ENCODE measurements at regions not wholly inside any gene's neighbourhood (a gene's known extent, or its start where the extent isn't known, plus 50 kb on each side); places are given as distances from the start of the nearest gene placed in this dataset.

DNA sequence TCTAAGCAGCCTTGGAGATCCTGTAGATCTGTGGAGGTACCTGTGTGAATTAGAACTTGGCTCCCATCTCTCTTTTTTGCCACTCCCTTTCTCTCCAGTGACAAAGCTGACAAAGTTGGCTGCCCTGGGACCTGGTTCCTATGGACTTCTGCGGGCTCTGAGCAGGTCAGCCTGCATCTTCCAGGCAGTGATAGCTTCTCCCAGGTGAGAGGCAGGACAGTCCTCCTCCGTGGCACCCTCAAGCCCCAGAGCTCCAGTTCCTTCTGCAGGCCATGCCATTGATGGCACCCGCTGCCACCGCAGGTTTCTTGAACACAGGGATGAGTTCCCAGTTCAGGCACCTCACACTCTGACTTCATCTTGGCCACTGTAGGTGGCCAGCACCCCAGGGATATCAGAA lies 73.5 kb upstream of the GRB10 start:
- TF ChIP-seq, protein P1, sequence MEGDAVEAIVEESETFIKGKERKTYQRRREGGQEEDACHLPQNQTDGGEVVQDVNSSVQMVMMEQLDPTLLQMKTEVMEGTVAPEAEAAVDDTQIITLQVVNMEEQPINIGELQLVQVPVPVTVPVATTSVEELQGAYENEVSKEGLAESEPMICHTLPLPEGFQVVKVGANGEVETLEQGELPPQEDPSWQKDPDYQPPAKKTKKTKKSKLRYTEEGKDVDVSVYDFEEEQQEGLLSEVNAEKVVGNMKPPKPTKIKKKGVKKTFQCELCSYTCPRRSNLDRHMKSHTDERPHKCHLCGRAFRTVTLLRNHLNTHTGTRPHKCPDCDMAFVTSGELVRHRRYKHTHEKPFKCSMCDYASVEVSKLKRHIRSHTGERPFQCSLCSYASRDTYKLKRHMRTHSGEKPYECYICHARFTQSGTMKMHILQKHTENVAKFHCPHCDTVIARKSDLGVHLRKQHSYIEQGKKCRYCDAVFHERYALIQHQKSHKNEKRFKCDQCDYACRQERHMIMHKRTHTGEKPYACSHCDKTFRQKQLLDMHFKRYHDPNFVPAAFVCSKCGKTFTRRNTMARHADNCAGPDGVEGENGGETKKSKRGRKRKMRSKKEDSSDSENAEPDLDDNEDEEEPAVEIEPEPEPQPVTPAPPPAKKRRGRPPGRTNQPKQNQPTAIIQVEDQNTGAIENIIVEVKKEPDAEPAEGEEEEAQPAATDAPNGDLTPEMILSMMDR (IDR thresholded peaks at IDR 0.05): no peak

DNA sequence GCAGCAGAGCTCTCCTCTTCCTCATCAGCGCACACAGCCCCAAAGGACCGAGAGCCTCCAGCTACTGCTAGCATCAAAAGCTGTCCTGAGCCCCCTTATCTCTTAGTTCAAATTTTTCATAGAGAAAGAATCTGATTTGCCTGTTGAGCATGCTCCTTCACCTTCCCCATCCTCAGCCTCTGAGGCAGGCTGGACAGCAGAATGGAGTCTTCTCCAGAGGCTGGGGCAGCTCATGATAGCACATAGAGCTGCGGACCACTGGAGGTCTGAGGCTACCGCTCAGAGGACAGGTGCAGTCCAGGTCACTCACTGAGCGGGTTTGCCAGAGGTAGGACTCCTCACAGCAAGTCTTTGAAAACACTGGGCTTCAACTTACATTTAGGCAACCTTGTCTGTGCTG lies 72.8 kb upstream of the GRB10 start:
- DNase-seq: no peak
- Mint-ChIP-seq H3K4me1 (no peaks in the 10 kb centered on the region), H3K9me3 (no peaks in the 10 kb centered on the region), H3K36me3 (ENCODE audit: low read depth) (no peaks in the 10 kb centered on the region), H3K27ac (no peak overlapping the region), H3K4me3 (no peak overlapping the region), H3K27me3 (ENCODE audit: low read depth, poor library complexity) (no peaks in the 10 kb centered on the region)
- TF ChIP-seq, protein P1 (IDR thresholded peaks at IDR 0.05): no peak

More for the DNA sequence above, 73.5 kb upstream of the GRB10 start:
- DNase-seq: no peak
- Mint-ChIP-seq H3K4me3 (no peak overlapping the region), H3K27me3 (ENCODE audit: low read depth, poor library complexity) (no peaks in the 10 kb centered on the region), H3K36me3 (ENCODE audit: low read depth) (no peaks in the 10 kb centered on the region), H3K27ac (no peak overlapping the region), H3K9me3 (no peaks in the 10 kb centered on the region), H3K4me1 (no peaks in the 10 kb centered on the region)

DNA sequence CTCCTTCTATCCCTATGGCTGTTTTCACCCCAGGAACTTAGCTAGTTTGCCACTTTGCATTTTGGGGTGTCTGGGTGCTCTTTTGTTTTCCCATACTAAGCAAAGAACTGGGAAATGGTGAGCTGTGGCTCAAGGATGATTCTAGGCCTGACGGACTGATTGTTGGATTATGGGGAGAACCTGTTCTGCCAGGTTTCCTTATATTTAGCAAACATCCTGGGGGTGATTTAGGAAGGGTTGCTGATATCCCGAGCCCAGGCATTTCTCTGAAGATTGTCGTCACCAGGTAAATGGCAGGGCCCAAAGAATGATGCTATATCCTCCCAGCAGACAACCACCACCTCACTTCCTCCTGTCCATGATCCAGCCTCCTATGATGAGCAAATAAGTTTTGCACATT lies 72.1 kb upstream of the GRB10 start:
- TF ChIP-seq, protein P1 (IDR thresholded peaks at IDR 0.05): no peak
- H3K9me3 Mint-ChIP-seq: no peaks in the 10 kb centered on the region
- peaks cover under 1% of the 10 kb centered on the region for H3K27me3 Mint-ChIP-seq (ENCODE audit: low read depth, poor library complexity)
- DNase-seq: no peak
- no peak overlapping the region for H3K27ac Mint-ChIP-seq
- no peak overlapping the region for H3K4me3 Mint-ChIP-seq
- no peaks in the 10 kb centered on the region for H3K36me3 Mint-ChIP-seq (ENCODE audit: low read depth)
- no peaks in the 10 kb centered on the region for H3K4me1 Mint-ChIP-seq

GRCh38 chr7:50854247-50854646 lies 71.6 kb upstream of the GRB10 start:
- H3K9me3 Mint-ChIP-seq: no peaks in the 10 kb centered on the region
- H3K36me3 Mint-ChIP-seq (ENCODE audit: low read depth): no peaks in the 10 kb centered on the region
- no peaks in the 10 kb centered on the region for H3K4me1 Mint-ChIP-seq
- TF ChIP-seq, protein P1 (IDR thresholded peaks at IDR 0.05): no peak
- H3K4me3 Mint-ChIP-seq: no peak overlapping the region
- DNase-seq: no peak
- peaks cover 6% of the 10 kb centered on the region for H3K27me3 Mint-ChIP-seq (ENCODE audit: low read depth, poor library complexity)
- H3K27ac Mint-ChIP-seq: no peak overlapping the region

DNA sequence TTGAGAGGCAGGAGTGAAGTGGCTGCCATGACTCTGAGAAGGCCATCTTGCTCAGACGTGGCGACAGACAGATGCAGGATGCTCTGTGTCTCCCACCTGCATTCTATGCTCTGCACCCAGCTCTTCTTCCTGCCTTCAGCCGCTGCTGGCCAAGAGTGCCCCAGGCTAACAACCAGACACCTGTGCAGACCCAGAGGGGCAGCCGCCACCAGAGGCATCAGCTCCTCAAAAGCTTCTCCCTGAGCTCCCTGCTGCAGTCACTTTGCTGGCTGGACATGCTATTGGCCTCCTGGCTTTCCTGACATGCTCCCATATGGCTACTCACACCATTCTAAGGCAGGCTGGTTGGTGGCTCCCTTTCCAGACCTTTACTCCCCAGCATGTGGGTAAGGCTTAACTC lies 70.6 kb upstream of the GRB10 start:
- no peak overlapping the region for H3K4me3 Mint-ChIP-seq
- no peaks in the 10 kb centered on the region for H3K9me3 Mint-ChIP-seq
- TF ChIP-seq, protein P1 (IDR thresholded peaks at IDR 0.05): no peak
- H3K4me1 Mint-ChIP-seq: no peaks in the 10 kb centered on the region
- DNase-seq: no peak
- no peaks in the 10 kb centered on the region for H3K36me3 Mint-ChIP-seq (ENCODE audit: low read depth)
- H3K27ac Mint-ChIP-seq: no peak overlapping the region
- H3K27me3 Mint-ChIP-seq (ENCODE audit: low read depth, poor library complexity): peaks cover 6% of the 10 kb centered on the region

DNA sequence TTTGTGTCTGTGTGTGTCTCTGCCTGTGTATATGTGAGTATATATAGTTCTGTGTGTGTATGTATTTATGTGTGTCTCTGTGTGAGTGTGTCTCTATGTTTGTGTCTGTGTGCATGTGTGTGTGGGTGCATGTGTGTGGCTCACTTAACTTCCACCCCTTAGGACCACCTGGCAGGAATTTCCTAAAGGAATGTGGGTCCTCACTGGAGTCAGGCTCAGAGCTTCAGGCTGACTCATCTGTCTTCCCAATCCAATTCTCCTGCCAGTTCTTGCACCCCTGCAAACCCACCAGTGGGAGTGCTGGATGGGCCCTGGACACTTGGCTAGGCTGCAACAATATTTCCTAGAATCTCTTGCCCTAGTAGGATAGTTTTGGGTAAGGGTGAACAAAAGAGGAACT lies 70.2 kb upstream of the GRB10 start:
- DNase-seq: no peak
- TF ChIP-seq, protein P1 (IDR thresholded peaks at IDR 0.05): no peak
- no peaks in the 10 kb centered on the region for H3K36me3 Mint-ChIP-seq (ENCODE audit: low read depth)
- no peaks in the 10 kb centered on the region for H3K4me1 Mint-ChIP-seq
- H3K4me3 Mint-ChIP-seq: no peak overlapping the region
- H3K27ac Mint-ChIP-seq: no peak overlapping the region
- peaks cover 6% of the 10 kb centered on the region for H3K27me3 Mint-ChIP-seq (ENCODE audit: low read depth, poor library complexity)
- no peaks in the 10 kb centered on the region for H3K9me3 Mint-ChIP-seq

All from nephron progenitor cell (in vitro differentiated cells).